Non-pigmented ciliary epithelial cell (primary cell): ENCODE measurements at regions not wholly inside any gene's neighbourhood (a gene's known extent, or its start where the extent isn't known, plus 50 kb on each side); places are given as distances from the start of the nearest gene placed in this dataset.

Experiments used
- DNase-seq: peaks from one replicate; pipeline ENCODE4 v3.0.0-alpha.2; 2010; ENCODE audit warnings: low read depth

- DNase-seq: peak; percentile 32
Observed at GRCh38 chr11:92276773-92277172, 52.2 kb downstream of the FAT3 start.

GRCh38 chr11:92277871-92278270 is 53.3 kb downstream of the FAT3 start:
- no peak for DNase-seq

DNA sequence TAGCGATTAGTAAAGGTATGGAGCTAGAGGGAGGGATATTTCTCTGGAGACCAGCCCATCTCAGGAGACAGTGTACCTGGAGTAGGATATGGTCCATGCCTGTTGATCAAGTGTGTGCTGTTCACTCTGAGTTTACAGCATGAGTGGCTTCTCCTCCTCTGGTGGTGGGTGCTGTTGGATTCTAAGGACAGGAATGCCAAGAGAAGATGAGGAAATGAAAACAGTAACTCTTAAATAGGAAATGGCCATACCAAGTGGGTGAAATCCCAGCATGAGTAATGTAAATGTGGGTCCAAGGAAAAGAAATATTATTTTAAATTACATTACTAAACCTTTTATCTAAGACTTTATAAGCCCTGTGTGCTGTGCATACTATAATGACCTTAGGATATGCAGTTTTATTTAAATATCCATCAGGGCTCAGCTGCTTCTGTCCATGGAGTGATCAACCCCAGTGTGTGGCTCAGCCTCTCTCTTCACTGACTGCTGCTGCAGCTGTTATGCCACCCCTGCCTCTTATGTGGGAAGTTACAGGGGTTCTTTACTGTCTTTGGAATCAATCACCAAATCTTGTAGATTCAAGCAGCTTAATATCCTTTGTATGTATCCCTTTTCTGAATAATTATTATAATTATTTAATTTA is 54.3 kb downstream of the FAT3 start:
- DNase-seq: no peak

DNA sequence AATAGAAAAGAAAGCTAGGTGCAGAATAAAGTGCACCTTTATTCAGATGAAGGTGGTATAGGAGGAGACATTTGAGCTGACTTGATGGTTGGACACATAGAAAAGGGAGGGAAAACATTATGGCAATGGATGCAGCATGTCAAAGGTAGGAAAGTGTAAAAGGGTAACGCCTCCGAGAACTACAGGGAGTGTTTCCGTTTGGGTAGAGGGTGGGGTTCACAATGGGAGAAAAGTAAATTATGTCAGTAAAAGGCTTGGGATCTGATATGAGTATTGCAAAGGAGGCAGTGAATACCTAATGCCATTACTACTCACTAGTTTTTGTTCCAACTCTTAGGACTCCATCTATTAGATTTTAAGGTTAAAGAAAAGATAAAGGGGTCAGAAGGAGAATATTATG is 59.5 kb downstream of the FAT3 start:
- no peak for DNase-seq

- DNase-seq: no peak
Observed at GRCh38 chr11:92284558-92284957, 59.9 kb downstream of the FAT3 start.

DNA sequence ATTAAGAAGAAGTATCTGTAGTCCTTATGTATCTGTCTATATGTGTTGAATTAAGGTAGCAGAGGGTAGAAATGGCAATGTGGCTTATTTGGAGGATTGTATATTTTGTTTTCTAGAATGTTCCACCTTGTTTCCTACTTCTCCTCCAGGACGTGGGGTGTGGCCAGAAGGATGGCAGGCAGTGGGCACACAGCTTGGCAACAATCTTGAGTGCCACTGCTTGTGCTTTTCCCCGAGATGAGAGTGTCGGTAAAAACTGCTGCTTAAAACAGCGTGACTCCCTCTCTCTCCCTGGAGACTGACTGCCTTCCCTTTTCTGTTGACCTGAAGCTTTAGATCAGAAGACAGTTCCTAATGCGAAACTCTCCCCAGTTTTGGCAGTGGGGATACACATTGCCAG is 61.2 kb downstream of the FAT3 start:
- DNase-seq: no peak

DNA sequence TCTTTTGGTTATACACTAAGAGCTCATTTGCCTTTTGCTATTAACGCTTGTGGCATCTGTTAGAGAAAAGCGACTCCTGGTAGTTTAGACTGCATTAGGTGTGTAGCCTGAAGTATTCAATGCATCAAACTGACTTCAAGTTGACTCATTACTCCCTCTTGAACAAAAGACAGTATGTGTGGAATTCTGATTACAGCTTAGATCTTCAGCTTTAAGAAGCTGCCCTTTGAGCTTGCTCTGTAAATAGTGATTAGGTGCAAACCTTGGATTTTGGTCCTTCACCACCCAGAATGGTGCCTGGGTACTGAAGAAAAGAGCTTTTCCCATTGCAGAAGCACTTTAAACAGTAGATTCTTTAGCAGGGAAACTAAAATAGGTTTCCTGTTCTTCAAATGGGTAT is 62.1 kb downstream of the FAT3 start:
- DNase-seq: no peak

GRCh38 chr11:92295175-92296137 is 70.8 kb downstream of the FAT3 start:
- DNase-seq: no peak

- DNase-seq: peak; percentile 40
Observed at GRCh38 chr11:92296138-92296515, 71.5 kb downstream of the FAT3 start.

GRCh38 chr11:92297567-92298553 is 73.2 kb downstream of the FAT3 start:
- no peak for DNase-seq

GRCh38 chr11:92300876-92301275 is 76.3 kb downstream of the FAT3 start:
- DNase-seq: no peak

GRCh38 chr11:92302770-92303169 is 78.2 kb downstream of the FAT3 start:
- no peak for DNase-seq

DNA sequence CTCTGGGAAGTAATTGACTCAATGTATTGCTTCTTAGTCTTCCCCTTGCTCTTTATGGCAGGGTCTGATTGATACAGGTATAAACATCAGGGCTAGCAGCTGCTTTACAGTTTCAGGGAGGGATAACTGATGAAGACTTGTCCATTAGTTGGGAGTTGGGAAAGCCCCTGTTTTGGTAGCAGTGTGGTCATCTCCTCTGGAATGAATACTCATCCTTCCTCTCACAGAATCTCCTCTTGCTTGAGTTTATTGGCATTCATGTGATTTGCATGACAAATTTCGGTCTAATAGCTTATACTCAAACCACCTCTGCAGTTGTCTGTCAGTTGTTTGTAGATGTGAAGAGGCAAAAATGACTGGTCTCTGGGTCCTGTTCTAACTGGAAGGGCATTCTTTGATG is 79.7 kb downstream of the FAT3 start:
- DNase-seq: no peak

DNA sequence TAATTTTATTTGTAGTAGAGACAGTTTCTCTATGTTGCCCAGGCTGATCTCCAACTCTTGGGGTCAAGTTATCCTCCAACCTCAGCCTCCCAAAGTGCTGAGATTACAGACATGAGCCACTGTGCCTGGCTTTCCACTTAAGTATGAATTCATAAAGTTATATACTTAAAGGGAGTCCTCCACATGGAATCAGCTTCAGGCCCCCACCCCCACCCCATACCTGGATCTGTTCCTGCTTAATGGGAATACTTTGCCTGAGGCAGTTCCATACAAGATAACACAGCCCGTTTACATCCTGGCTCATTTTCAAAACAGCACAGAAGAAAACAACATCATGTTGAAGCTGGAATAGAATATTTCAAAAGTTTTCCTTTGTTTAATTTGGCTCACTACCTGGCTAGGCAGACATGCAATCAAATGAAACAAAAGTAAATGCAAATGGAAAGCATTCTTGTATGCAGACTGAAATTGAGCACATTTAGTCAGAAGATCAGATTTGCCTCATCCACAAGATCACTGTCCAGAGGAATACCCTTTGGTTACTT is 82.4 kb downstream of the FAT3 start:
- DNase-seq: no peak

DNA sequence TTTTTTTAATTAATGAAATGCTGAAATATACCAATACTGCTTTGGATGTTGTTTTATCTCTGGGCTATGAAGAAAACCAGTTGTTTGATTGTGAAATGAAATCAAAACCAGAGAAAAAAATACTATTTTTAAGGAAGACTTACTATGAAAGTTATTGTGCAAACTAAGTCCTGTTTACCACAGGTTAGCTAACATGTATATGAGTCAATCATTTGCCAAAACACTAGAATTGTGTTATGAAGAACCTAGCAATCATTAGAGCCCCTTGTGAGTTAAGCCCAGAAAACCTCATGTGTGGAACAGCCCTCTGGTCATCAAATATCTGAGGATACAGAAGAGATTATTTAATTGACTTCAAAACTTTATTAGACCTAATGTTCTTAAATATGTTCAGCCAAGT is 83.7 kb downstream of the FAT3 start:
- DNase-seq: no peak

DNA sequence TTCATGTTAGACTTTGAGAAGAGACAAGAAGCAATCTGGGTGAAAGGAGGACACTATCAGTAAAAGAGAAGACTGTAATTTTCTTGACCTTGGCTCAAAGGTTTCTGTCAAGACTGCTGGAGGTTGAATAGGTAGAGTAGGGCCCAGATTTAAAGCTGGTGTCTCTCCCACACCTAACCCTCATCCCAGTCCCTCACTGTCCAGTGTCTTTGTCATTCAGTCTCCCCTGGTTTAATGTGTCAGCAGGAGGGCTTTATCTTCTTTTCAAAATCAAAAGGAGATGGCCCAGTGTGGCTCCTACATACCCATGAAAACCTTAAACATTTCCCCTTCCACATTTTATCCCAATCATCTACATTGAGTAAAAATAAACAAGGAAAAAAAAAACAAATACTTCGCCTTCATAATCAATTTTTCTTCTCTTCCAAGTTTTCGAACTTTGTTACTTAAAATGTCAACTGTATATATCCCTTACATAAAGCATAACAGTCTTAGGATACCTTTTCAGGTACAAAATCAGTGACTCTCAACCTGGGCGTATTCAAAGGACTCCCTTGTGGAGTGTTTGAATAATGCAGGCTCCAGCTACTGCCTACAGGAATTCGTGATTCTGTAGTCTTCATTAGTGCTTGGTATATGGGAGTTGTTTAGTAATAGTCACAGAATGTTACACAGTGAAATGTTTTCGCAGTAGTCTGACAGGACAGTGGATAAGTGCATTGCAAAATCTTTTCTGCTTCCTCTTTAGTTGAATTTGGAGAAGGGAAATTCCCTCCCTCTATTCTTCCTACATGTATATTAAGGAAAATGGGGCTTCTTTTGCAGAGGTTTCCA is 87.2 kb downstream of the FAT3 start:
- DNase-seq: no peak

- no peak for DNase-seq
Observed at GRCh38 chr11:92313784-92314183, 89.2 kb downstream of the FAT3 start.

DNA sequence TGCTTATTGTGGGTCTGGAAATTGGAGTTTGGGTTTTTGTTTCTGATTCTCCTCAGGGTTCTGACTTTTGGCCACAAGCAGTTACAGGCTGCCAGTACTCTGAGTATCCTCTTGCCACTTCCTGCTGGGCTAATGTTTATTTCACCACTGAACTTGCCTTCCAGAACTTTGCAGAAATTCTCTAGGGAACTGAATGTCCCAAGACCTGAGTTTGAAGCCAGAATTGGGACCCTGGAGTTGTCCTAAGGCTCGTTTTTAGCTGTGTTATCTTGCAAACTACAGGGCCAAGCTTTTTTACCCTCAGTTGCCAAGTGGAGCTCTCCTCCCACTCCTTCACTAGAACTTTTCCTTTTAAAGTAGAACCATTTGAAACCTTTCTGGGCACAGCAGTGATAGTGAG is 89.9 kb downstream of the FAT3 start:
- DNase-seq: no peak

DNA sequence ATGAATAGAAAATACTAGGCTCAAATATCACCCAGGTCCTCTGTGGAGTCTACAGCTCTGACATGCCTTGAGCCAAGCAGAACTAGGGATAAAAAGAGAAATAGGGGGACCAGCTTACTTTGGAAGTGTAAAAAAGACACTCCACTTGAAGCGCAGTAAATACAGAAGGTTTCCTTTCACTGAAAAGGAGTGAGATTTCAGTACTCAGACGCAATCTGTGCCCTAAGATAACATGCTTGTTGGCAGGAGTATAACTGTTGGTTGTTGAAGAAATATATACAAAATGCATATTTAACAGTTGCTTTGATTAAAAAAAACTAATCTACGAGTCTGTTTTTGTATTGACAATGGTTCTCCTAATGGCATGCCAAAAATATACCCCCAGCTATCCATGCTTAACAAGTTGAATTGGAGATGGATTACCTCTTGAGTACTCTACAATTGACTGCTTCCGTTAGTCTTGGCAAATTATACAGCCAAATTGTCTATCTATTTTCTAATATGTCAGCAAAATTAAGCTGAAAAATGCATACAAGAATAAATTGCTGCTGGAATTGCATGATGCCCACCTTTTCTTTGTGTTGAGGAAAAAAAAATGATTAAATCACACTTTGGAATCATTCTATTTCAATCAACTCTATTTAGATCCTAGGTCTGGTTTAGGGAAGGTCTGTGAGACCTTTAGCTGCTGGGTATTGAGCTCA is 91.6 kb downstream of the FAT3 start:
- DNase-seq: no peak

DNA sequence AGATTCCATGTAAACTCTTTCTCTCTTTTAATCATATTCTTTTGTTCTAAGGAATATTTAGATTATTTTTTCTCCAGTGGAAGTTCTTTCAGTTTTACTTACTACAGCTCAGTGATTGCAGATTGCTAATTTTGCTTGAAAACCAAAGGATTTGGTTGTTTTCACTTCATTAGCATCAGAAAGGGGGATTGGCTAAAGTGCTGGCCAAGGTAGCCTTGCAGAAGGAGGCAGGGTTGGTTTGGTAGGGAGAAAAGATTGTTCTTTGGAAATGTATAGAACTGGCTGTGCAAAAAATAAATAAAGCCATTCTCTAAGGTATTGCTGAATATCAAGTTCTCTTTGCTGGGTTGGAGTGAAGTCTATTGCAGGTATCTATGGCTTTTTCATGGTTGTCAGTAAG is 92.6 kb downstream of the FAT3 start:
- no peak for DNase-seq

DNA sequence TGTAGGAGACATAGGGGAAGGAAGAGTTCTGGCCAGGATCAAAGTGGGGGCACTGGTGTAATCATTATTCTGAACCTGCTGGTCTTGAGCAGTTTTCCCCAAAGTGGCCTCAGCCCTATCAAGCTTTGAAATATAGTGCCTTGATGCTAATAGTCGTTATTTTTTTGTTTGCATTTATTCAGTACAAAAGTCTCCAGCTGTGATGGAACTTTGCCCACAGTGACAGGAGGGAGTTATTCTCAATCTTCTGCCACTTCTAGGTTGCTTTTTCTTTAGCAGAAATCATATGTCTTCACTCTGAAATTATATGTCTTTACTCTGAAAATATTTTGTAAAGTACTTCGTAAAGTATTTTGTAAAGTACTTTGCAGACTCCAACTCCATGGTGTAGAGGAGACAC is 93.1 kb downstream of the FAT3 start:
- DNase-seq: no peak
